Spleen (tissue), 11 donors: ENCODE measurements at regions not wholly inside any gene's neighbourhood (a gene's known extent, or its start where the extent isn't known, plus 50 kb on each side); places are given as distances from the start of the nearest gene placed in this dataset.

ENCODE experiments used
- DNase-seq: peaks from one replicate; pipeline ENCODE4 v3.0.0-alpha.2; 2020
- H3K27ac ChIP-seq, 8 donors: fragments of 200-600 bp; sonication (generic) in 7 of 8; 1 replicate in 4 of 8; 2 replicates in 4 of 8; pipeline versions ENCODE4 v1.5.0 to v1.8.0; 2016 to 2021; ENCODE audit warnings: inconsistent platforms in 4 of 8, mild to moderate bottlenecking in 4 of 8, moderate library complexity in 1 of 8
- H3K27me3 ChIP-seq, 7 donors: fragments of 200-600 bp; sonication (generic) in 6 of 7; replicated peaks in 1 of 7; 1 replicate in 4 of 7; 2 replicates in 3 of 7; pipeline versions ENCODE4 v1.5.0 to v1.8.0; 2016 to 2021; ENCODE audit warnings: inconsistent platforms in 3 of 7, mild to moderate bottlenecking in 1 of 7
- H3K36me3 ChIP-seq, 6 donors: fragments of 200-600 bp; sonication (generic) in 5 of 6; 1 replicate in 4 of 6; 2 replicates in 2 of 6; pipeline versions ENCODE4 v1.5.0 to v1.8.0; 2016 to 2021; ENCODE audit warnings: inconsistent platforms in 2 of 6
- H3K4me1 ChIP-seq, 6 donors: fragments of 200-600 bp; sonication (generic) in 5 of 6; 1 replicate in 3 of 6; 2 replicates in 3 of 6; pipeline versions ENCODE4 v1.5.0 to v1.8.0; 2016 to 2021; ENCODE audit warnings: inconsistent platforms in 3 of 6
- H3K4me3 ChIP-seq, 8 donors: fragments of 200-600 bp; sonication (generic) in 7 of 8; 1 replicate in 4 of 8; 2 replicates in 4 of 8; pipeline versions ENCODE4 v1.5.0 to v1.8.0; 2016 to 2021; ENCODE audit warnings: inconsistent platforms in 4 of 8, mild to moderate bottlenecking in 4 of 8, moderate library complexity in 2 of 8
- H3K9me3 ChIP-seq, 8 donors: fragments of 200-600 bp; sonication (generic) in 7 of 8; 1 replicate in 4 of 8; 2 replicates in 4 of 8; pipeline versions ENCODE4 v1.5.0 to v1.8.0; 2016 to 2021; ENCODE audit warnings: inconsistent platforms in 4 of 8
- POLR2A ChIP-seq, 3 donors: fragments of 450-650 bp; IDR thresholded peaks; one replicate each; pipeline ENCODE4 v1.5.1; 2017; ENCODE audit warnings: antibody characterized with exemption in 3 of 3, mild to moderate bottlenecking in 1 of 3
- POLR2AphosphoS5 ChIP-seq, 3 donors: sonication (generic); formaldehyde crosslinking; IDR thresholded peaks; one replicate each; pipeline ENCODE4 v1.5.1; 2017; ENCODE audit warnings: antibody characterized with exemption in 3 of 3
- WGBS, 5 donors: extraction: QIAGEN DNeasy Blood & Tissue Kit in 3 of 5; methylation state at CpG; one replicate each; pipeline versions ENCODE4 v1.1.5 to v1.1.7; 2013 to 2018; 5-methylcytosine and 5-hydroxymethylcytosine counted together
- intact Hi-C: fragments of 100-400 bp; cut with DNase I; formaldehyde crosslinking; loops from one replicate; pipeline ENCODE4 v1.15.0; 2023; ENCODE audit warnings: low total_unique reads
- TF ChIP-seq, protein P1 (sequence below), 11 experiments: fragments of 200-600 bp in 7 of 11; fragments of 450-650 bp in 4 of 11; sonication (generic) in 4 of 11; IDR thresholded peaks in 8 of 11; conservative IDR thresholded peaks in 3 of 11; 1 replicate in 7 of 11; 2 replicates in 4 of 11; pipeline versions ENCODE4 v1.4.0 to v1.8.0; 2016 to 2021; ENCODE audit warnings: antibody characterized with exemption in 11 of 11, inconsistent platforms in 4 of 11, mild to moderate bottlenecking in 1 of 11
- donor health status: healthy with polysubstance abuse.
- donor health status: DM: no; HTN: no; CAD: no; lungs with moderate emphysema.
- donor health status: DM: no; HTN: no; CAD: no.
- donor health status: Bipolar disorder and iron deficiency.
- donor health status: healthy.
- donor health status: DM: no; HTN: no; CAD: no.
- donor health status: DM: yes; HTN: yes; CAD: no.

GRCh38 chr5:106474066-106474465, 1196.7 kb downstream of the EFNA5 start:
- no peak overlapping the region for H3K27ac ChIP-seq
- no peaks in the 10 kb centered on the region for H3K36me3 ChIP-seq
- no peaks in the 10 kb centered on the region for H3K27me3 ChIP-seq
- no peaks in the 10 kb centered on the region for H3K4me1 ChIP-seq
- TF ChIP-seq POLR2A (IDR thresholded peaks at IDR 0.05) (no peak), POLR2AphosphoS5 (IDR thresholded peaks at IDR 0.05) (no peak)
- TF ChIP-seq, protein P1, sequence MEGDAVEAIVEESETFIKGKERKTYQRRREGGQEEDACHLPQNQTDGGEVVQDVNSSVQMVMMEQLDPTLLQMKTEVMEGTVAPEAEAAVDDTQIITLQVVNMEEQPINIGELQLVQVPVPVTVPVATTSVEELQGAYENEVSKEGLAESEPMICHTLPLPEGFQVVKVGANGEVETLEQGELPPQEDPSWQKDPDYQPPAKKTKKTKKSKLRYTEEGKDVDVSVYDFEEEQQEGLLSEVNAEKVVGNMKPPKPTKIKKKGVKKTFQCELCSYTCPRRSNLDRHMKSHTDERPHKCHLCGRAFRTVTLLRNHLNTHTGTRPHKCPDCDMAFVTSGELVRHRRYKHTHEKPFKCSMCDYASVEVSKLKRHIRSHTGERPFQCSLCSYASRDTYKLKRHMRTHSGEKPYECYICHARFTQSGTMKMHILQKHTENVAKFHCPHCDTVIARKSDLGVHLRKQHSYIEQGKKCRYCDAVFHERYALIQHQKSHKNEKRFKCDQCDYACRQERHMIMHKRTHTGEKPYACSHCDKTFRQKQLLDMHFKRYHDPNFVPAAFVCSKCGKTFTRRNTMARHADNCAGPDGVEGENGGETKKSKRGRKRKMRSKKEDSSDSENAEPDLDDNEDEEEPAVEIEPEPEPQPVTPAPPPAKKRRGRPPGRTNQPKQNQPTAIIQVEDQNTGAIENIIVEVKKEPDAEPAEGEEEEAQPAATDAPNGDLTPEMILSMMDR (IDR thresholded peaks at IDR 0.05 in 8 of 11, conservative IDR thresholded peaks at IDR 0.05 in 3 of 11), result no peak
- no peak for DNase-seq
- H3K4me3 ChIP-seq, result no peak overlapping the region
- H3K9me3 ChIP-seq, result peaks cover 0 to 10% (median 0%) of the 10 kb centered on the region in 8 donors
- intact Hi-C loops, result no loop called here

GRCh38 chr5:106459541-106459940, 1211.2 kb downstream of the EFNA5 start:
- no peak for DNase-seq

DNA sequence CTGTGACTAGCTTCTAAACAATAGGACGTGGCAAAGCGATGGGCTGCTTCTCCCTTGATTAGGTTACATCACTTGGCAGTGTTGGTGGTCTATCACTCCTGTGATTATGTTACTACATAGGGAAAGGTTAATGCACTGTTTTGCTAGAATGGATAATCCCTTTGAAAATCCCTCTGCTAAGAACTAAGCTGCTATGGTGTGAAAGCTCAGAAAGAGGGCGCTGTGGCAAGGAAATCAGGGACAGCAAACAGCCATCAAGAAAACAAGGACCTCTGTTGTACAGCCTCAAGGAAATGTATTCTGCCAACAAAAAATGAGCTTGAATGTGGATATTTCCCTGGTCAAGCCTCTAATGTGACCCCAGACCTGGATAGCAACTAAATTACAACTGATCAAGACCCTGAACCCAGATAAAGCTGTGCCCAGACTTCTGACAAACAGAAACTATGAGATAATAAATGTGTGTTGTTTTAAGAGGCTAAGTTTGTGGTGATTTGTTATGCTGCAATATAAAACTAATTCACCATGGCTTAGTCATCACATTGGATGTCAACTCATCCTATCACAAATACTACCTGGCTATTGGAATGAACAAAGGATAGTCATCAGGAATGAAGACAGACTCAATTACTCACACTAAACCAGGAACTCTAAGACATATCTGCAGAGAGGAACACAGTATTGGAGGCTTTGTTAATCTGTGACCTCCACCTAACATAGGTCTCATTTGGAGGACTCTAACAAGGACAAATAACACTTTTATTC, 1215.9 kb downstream of the EFNA5 start:
- Histone ChIP-seq H3K27me3 (no peaks in the 10 kb centered on the region), H3K36me3 (no peaks in the 10 kb centered on the region), H3K27ac (no peak overlapping the region), H3K9me3 (no peaks in the 10 kb centered on the region), H3K4me1 (no peaks in the 10 kb centered on the region), H3K4me3 (no peak overlapping the region)
- 30 to 57% (median 48%) methylated on average over 3 of the region's 3 CpGs for WGBS, 5 donors
- TF ChIP-seq POLR2A (IDR thresholded peaks at IDR 0.05) (no peak), POLR2AphosphoS5 (IDR thresholded peaks at IDR 0.05) (no peak)
- TF ChIP-seq, protein P1 (IDR thresholded peaks at IDR 0.05 in 8 of 11, conservative IDR thresholded peaks at IDR 0.05 in 3 of 11), result no peak
- intact Hi-C loops, result no loop called here
- no peak for DNase-seq

More at GRCh38 chr5:106459541-106459940, 1211.2 kb downstream of the EFNA5 start:
- Histone ChIP-seq H3K27me3 (no peaks in the 10 kb centered on the region), H3K4me1 (no peaks in the 10 kb centered on the region), H3K27ac (no peak overlapping the region), H3K4me3 (no peak overlapping the region), H3K9me3 (no peaks in the 10 kb centered on the region), H3K36me3 (no peaks in the 10 kb centered on the region)
- 79 to 92% (median 87%) methylated on average over 4 of the region's 4 CpGs for WGBS, 5 donors
- TF ChIP-seq, protein P1 (IDR thresholded peaks at IDR 0.05 in 8 of 11, conservative IDR thresholded peaks at IDR 0.05 in 3 of 11), result no peak
- TF ChIP-seq POLR2AphosphoS5 (IDR thresholded peaks at IDR 0.05), result no peak
- no peak for TF ChIP-seq POLR2A (IDR thresholded peaks at IDR 0.05)
- intact Hi-C loops, result no loop called here

GRCh38 chr5:106454050-106454449, 1216.7 kb downstream of the EFNA5 start:
- H3K4me1 ChIP-seq, result no peaks in the 10 kb centered on the region
- no peak for DNase-seq
- intact Hi-C loops, result no loop called here
- H3K4me3 ChIP-seq, result no peak overlapping the region
- no peaks in the 10 kb centered on the region for H3K36me3 ChIP-seq
- WGBS, 5 donors, result 52 to 94% (median 85%) methylated on average over 1 of the region's 1 CpG
- H3K27ac ChIP-seq, result no peak overlapping the region
- TF ChIP-seq POLR2AphosphoS5 (IDR thresholded peaks at IDR 0.05) (no peak), POLR2A (IDR thresholded peaks at IDR 0.05) (no peak)
- TF ChIP-seq, protein P1 (IDR thresholded peaks at IDR 0.05 in 8 of 11, conservative IDR thresholded peaks at IDR 0.05 in 3 of 11), result no peak
- H3K27me3 ChIP-seq, result no peaks in the 10 kb centered on the region
- H3K9me3 ChIP-seq, result no peaks in the 10 kb centered on the region
